Mesenteric fat pad (tissue), 1 donor: ENCODE measurements at regions not wholly inside any gene's neighbourhood (a gene's known extent, or its start where the extent isn't known, plus 50 kb on each side); places are given as distances from the start of the nearest gene placed in this dataset.
"Not testable (repeated sequence)": the region's sequence is repeated elsewhere in the genome, so short reads cannot be mapped to it uniquely, and the experiment has no call there.

ENCODE experiments used
- DNase-seq: peaks from one replicate; pipeline ENCODE4 v3.0.0-alpha.2; 2020; ENCODE audit warnings: low spot score
- donor health status: DM: yes; HTN: yes; CAD: no.

DNA sequence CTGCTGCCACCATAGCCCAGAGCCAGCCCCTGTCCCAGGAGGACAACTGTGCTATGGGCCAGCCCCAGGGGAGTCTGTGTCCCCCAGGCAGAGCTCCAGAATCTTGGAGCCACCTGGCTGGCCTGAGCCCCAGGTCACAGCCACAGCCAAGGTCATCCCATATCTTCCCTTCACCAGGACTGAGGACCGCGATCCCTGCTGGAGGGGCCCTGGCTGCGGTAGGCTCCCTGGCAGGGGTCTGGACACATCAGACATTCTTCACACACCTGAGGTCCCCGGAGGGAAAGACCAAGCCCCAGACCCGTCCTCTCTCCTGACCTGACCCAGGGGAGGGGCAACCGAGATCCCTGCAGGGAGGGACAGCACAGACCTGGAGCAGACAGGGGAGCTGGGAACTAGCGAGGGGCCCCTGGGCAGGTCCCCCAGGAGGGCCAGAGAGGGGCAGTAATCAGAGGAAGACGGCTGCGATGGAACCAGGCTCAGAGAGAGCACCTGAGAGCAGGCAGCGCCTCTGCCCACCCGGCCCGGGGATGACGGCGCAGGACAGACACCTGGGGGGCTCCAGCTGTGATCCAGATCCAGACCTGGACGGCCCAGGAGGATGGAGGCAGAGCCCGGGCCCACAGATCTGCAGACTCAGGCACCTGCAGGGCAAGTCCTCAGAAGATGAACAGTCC, 103.2 kb upstream of the EIF5 start:
- DNase-seq, result peak; percentile 88

DNA sequence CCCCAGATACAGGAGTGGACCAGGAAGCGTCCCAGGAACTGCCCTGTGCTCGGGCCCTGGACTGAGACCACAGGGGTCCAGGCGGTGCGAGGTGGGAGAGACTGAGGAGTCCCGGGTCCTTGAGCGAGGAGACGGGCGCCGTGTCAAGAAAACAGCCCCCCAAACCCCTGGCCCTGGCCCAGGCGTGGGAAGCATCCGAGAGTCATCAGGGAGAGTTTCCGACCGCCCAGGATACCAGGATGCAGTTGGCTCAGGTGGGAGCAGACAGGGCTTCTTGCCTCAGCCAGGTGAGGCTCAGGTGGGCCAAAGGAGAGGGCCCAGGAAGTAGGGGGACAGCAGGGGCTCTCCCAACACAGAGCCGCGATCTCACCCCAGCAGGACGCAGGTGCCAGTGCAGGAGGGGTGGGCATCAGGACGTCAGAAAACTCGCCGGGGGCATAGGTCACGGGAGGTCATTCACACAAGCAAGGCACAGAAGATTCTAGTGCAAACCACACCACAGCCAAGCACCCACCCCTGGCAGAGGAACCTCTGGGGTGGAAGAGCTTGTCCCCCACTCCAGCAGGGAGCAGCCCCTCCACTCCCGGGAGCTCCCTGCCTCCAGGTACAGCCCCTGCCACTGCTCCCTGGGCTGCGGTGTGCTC, 102.5 kb upstream of the EIF5 start:
- DNase-seq, result peak; percentile 82

DNA sequence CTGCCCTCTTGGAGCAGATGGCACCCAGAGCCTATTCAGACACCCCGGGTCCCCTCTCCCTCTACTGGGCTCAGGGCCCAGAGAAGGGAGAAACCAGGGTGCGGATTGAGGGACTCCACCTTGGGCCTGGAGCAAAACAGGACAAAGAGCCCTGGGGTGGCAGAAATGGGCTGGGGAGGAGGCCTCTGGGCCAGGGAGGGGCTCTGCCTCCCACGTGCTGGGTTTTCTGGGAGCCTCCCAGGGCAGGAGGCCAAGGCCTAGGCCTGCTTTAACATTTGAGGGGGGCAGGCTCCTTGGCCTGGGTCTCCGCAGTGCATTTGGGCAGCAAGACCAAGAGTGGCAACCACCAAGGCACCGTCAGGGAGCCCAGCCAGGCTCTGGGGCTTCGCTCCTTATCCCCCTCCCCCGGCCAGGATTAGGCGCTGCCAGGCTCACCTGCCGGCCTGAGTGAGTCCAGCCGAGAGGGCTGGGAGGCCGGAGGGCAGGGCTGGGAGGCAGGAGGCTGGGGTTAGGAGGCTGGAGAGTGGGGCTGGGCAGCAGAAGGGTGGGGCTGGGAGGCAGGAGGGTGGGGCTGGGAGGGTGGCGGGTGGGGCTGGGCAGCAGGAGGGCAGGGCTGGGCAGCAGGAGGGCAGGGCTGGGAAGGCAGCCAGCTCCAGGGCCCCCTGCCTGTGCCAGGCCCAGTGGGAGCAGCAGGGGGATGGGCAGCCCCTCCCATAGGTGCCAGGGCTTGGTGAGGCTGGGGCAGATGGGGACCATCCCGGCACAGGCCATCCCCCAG, 101.8 kb upstream of the EIF5 start:
- DNase-seq, result peak; percentile 45

DNA sequence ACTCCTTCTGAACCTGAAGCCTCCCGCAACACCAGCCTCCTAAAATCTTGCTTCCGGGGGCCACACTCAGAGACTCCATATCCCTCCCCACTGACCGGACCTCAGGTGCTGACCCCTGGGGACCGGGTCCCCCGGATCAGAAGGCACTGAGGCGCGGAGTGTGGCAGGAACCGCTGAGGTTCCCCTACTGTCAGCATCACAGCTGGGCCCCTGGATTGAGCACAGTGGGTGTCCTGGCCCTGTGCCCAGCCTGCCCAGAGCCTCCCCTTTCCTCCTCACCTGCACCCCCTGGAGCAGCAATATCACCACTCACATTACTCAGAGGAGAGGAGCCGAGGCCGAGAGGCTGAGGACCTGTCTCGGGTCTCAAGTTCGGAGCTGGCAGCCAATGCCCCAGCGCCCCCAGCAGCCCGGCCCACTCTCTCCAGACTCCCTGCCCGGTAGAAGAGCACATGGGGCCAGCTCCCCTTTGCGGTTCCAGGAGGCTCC, 101.2 kb upstream of the EIF5 start:
- peak; percentile 85 for DNase-seq

DNA sequence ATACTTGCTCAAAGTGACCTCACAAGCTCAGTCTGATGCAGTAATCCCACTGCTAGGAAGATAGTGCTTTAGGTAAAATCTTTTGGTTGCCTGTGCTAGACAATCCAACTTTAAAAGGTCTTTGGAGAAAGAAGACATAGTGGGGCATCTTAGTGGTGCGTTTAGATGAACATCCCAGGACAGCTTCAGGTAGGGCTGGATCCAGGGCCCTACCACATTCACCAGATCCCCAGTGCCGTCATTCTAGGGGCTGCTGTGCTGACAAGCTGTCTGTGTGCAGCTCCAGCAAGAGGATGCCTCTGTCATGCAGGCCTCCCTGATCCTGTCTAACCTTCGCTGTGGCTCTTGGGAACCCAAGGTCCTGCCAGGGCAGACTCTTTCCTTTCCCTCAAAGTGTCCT, 100.7 kb upstream of the EIF5 start:
- peak; percentile 79 for DNase-seq

DNA sequence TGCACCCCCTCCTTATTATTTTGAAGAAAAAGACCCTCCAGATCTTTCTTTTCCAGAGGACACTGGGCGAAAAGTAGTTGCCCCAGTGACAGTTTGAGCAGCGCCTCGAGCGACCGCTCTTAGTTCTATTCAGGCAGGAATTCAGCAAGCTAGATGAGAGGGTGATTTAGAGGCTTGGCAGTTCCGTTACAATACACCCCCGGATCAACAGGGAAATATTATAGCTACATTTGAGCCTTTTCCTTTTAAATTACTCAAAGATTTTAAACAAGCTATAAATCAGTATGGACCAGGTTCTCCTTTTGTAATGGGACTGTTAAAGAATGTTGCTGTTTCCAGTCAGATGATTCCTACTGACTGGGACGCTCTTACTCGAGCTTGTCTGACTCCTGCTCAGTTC, 99.2 kb upstream of the EIF5 start:
- not testable (repeated sequence) for DNase-seq

DNA sequence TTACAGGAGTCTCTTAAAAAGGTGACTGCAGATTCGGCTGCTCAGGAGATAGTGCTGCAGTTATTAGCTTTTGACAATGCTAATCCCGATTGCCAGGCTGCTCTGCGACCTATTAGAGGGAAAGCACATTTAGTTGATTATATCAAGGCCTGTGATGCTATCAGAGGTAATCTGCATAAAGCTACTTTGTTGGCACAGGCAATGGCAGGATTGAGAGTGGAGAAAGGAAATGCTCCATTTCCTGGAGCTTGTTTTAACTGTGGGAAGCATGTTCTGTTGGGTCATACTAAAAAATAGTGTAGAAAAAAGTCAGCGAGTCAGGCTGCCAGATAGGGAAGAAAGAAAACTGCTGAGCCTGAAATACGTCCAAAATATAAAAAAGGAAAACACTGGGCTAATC, 98.5 kb upstream of the EIF5 start:
- DNase-seq, result not testable (repeated sequence)

DNA sequence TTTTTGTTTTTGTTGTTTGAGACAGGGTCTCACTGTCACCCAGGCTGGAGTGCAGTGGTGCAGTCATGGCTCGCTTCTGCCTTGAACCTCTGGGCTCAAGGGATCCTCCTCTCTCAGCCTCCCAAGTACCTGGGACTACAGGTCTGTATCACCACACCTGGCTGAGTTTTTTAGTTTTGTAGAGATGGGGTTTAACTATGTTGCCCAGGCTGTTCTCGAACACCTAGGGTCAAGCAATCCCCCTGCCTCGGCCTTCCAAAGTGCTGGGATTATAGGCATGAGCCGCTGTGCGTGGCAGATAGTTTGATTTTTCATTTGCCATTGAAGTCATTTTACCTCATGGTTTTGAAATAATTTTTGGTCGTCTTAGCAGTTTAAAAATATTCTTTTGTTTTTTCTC, 94.3 kb upstream of the EIF5 start:
- peak; percentile 35 for DNase-seq

DNA sequence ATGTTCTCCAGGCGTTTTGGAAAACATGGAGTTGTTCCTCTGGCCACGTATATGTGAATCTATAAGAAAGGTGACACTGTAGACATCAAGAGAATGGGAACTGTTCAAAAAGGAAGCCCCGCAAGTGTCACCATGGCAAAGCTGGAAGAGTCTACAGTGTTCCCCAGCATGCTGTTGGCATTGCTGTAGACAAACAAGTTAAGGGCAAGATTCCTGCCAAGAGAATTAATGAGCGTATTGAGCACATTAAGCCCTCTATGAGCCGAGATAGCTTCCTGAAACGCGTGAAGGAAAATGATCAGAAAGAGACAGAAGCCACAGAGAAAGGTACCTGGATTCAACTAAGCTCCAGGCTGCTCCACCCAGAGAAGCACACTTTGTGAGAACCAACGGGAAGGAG, 92.5 kb upstream of the EIF5 start:
- DNase-seq, result no peak

DNA sequence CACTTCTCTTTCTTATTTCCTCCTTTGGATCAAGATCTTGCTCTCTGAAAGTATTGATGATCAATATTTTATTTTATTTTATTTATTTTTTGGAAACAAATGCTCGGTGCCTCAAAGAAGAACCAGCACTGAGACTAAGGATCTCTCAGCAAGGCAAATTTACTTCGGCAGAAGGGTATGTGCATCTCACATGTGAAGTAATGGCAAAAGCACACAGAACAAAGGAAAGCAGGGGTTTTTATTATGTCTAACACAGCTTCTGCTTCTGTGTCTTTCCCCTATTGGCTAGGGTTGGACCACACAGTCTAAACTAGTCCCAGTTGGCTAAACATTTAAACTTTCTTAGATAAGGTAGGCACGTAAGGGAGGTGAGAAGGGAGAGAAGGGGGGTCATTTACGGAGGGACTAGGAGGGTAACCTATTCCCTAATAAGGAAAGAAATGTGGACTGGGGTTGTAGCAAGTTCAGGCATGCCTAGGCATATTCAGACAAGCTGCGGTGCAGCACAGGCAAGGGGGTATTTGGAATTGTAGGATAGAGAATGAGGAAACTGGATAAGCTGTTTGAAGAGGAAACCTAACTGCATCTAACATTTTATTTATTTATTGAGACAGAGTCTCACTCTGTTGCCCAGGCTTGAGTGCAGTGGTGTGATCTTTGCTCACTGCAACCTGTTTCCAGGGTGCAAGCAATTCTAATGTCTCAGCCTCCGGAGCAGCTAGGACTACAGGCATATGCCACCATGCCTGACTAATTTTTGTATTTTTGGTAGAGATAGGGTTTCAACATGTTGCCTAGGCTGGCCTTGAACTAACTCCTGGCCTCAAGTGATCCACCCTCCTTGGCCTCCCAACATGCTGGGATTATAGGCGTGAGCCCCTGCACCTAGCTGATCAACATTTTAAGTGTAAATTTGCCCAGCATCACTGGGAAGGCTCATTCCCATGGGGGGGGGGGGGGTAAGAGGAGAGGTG, 90.0 kb upstream of the EIF5 start:
- DNase-seq, result no peak

DNA sequence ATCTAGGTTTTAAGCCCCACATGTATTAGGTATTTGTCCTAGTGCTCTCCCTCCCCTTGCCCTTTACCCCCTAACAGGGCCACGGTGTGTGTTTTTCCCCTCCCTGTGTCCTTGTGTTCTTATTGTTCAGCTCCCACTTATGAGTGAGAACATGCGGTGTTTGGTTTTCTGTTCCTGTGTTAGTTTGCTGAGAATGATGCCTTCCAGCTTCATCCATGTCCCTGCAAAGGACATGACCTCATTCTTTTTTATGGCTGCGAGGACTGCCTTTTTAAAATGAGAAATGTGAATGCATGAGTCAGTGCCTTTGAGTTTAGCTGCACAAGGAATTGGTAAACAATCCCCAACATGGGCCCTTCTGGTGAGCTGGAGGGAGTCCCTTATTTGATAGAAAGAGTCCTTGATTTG, 88.4 kb upstream of the EIF5 start:
- peak; percentile 9 for DNase-seq

DNA sequence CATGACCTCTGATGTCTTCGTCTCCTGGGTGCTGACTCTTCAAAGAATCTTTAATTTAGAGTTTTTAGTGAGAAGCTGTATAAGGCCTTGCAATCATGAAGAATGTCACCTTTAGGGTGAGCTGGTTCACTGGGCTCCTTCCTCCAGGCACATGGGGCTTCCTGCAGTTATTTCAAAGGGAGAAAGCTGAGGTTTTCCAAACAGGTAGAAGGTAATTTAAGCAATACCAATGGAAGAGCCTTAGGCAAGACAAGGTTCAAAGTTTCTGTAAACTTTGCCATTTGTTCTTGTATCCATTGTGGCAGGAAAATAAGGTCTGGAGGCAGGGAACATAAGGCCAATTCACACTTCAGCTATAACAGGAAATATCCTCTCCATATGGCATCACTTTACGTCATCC, 88.0 kb upstream of the EIF5 start:
- no peak for DNase-seq

DNA sequence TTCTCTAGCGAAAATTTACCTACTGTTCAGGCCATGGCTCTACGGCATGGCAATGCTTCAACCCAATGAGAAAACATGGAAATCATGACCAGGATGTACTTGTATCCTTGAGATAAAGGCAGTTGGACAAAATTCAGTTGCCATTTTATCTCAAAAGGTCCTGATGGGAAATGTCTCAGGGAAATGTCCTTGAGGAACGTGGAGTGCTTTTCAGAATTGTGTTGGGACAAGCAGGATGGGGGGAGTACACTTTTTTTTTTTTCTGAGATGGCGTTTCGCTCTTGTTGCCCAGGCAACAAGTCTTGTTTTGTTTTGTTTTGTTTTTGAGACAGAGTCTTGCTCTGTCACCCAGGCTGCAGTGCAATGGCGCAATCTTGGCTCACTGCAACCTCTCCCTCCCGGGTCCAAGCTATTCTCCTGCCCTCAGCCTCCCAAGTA, 86.8 kb upstream of the EIF5 start:
- DNase-seq, result no peak

DNA sequence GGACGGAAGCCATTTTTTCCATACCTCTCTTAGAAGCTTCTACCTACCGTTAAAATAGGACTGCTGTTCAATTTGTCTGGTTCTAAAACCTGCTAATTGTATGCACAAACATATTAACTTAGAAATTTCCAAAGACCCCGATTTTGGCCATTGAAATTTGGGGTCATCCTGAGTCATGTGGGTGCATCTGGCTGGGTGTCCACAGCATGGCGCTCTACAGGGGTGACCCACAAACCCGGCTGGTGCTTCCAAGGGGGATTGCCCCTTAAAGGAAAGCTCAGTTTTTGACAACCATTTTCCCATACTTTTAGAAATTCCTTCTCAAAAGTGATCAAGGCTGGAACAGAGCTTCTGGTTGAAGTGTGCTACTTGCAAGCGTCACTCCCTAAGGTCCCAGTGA, 83.9 kb upstream of the EIF5 start:
- no peak for DNase-seq

DNA sequence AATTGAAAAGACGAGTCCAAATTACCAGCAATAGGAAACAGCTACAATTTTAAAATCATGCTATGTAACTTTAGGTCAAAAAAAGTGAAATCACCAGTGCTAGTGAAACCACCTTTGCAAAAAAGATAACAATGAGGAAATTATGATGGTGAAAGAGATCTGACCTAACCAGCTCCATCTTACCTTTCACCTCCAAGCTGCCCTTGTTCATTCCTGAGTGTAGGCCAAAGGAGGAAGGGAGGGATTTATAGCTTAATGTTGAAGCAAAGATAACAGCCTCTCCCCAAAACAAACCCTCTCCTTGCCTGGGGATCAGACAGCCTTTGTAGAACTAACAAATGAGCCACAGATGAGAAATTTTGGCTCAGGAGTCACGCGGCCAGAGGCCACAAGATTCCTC, 83.2 kb upstream of the EIF5 start:
- no peak for DNase-seq

DNA sequence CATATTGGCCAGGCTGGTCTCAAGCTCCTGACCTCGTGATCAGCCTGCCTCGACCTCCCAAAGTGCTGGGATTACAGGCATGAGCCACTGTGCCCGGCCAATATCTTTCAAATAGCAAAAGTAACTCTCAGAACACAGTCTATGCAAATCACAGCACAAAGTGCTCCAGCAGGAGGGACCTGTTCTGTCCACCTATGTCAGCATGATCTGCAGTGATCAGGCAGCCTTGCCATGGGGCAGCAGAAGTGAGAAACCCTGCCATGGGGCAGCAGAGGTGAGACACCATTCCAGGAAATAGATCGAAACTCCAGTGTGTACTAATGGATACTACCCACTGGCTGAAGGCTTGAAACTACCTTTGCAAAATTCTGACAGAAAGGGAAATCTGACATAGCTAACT, 78.5 kb upstream of the EIF5 start:
- no peak for DNase-seq

DNA sequence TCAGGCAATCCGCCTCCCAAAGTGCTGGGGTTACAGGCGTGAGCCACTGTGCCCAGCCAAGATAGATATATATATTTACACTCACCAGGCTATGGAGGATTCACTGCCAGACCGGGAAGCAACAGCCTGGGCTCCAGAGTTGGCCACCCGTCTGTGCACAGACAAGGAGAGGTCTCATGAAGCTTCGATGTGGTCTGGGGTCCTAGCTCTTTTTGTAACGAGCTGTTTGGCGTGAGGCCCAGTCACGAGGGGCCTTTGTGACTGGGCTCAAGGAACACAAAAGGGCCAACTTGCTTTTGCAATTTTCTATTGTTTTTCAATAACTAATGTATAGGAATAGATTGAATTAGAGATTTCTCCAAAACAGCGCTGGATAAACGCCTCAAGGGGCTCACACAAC, 77.6 kb upstream of the EIF5 start:
- DNase-seq, result no peak

DNA sequence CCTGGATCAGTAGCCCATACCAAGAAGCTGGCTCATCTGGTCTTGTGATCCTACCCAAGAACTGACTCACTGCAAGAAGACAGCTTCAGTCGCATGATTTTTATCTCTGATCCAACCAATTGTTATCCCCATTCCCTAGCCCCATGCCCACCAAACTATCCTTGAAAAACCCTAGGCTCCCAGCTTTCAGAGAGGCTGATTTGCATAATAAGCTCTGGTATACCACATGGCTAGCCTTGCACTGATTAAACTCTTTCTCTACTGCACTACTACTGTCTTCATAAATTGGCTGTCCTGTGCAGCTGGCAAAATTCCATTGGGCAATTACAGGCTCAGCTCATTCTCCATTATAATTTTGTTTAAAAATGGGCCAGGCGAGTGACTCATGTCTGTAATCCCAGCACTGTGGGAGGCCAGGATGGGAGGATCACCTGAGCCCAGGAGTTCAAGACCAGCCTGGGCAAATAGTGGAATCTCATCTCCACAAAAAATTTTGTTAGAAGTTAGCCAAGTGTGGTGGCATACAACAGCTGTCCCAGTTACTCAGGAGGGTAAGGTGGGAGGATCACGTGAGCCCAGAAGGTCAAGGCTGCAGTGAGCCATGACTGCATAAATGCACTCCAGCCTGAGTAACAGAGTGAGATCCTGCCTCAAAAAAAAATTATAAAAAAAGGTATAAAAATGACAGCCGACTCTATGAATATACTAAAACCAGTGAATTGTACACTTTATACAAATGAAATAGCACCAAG, 76.7 kb upstream of the EIF5 start:
- DNase-seq, result no peak

DNA sequence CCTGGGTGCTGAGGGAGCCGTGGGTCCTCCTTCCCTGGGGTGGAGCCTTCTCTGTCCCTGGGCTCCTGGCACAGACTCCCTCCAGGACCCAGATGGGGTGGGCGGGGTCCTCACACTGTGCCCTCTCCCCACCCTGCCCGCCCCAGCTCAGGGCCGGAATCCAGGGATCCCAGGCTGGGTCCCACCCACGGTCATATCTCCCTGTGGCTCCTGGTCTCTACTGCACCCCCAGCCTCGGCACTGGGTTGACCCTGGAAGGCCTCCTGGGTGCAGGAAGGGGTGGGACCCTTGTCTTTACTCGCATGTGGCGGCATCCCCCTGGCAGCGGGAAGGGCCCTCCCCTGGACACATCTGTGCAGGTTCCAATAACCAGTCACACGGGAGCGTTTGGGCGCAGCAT, 75.8 kb upstream of the EIF5 start:
- DNase-seq, result no peak

DNA sequence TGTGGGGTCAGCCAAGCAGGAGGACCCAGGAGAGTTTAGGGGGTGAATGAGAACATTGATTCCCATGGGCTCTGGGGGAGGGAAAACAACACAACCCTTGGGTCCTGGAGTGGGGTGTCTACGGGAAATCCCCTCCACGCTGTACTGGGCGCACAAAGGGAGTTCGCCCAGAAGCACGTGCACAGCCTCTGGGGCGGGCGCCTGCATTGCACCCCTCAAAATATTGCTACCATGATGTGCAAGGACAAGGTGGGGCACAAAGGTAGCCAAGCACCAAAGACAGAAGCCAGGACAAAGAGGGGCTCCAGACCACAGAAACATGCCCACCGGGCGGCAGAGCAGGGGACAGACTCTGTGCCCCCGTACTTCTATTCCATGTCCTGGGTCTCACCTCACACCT, 74.9 kb upstream of the EIF5 start:
- no peak for DNase-seq
